HK-2 (cell line): ENCODE measurements at regions not wholly inside any gene's neighbourhood (a gene's known extent, or its start where the extent isn't known, plus 50 kb on each side); places are given as distances from the start of the nearest gene placed in this dataset.

ENCODE experiments used
- DNase-seq: peaks from one replicate; pipeline ENCODE4 v3.0.0-alpha.2; 2018; ENCODE audit not compliant: unreplicated experiment

DNA sequence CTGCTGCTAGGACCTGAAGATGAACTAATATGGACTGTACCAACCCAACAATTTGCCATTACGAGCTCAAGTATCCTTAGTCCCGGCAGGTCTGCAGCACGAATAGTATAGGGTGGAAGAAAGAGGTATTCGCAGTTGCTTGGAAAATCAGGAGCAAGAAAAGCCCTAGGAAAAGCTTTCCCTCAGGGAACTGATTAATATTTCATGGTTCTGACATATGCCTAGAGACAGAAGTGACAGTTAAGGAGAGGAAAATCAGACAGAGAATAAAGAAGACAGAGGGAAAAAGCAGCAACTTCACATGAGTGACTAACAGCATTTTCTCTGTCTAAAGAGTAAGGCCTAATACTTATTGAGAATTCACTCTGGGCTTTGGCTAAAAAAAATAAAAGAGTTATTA, 602.9 kb upstream of the ATP2B1 start:
- no peak for DNase-seq

DNA sequence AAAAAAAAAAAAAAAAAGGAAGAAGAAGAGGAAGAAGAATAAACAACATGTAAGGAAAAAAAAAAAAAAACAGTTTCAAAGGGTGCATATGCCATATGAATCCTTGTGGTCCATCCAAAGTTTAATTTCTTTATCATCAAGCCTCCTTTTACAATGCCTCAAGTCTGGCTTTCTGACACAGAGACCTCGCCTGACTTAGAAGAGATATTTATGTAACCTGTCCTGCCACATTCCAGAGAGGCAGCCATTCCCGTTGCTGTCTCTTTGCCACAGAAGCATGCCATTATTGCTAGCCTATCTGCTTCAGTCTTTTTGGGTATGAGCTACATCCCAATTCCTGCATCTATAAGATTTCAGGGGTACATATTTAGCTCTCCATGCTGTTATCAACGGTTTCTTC, 596.7 kb upstream of the ATP2B1 start:
- no peak for DNase-seq

DNA sequence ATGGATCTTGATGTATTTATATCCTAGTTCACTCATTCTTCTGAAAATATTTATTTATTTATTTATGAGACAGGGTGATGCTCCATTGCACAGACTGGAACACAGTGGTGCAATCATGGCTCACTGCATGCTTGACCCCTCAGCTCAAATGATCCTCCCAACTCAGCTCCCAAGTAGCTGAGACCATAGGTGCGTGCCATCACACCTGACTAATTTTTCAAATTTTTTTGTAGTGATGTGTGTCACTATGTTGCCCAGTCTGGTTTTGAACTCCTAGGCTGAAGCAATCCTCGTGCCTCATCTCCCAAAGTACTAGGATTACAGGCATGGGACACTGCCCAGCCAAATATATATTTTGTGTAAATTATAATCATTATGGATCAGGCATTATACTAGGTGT, 595.6 kb upstream of the ATP2B1 start:
- DNase-seq = no peak

DNA sequence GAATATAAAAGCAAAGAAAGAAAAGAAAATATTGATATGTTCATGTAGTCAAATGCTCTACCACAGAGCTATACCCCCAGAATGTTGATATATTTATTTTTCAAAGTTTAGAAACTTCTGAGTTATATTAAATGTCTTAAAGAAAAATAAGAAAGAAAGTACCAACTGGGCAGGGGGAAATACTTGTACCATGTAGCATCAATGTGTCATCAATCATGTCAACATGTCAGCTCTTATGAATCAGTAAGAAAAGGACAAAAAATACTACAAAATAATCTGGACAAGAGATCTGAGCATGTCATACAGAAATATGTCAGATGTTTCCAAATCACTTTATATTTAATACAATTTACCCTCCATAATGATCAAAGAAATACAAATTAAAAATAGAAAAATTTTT, 595.1 kb upstream of the ATP2B1 start:
- no peak for DNase-seq

DNA sequence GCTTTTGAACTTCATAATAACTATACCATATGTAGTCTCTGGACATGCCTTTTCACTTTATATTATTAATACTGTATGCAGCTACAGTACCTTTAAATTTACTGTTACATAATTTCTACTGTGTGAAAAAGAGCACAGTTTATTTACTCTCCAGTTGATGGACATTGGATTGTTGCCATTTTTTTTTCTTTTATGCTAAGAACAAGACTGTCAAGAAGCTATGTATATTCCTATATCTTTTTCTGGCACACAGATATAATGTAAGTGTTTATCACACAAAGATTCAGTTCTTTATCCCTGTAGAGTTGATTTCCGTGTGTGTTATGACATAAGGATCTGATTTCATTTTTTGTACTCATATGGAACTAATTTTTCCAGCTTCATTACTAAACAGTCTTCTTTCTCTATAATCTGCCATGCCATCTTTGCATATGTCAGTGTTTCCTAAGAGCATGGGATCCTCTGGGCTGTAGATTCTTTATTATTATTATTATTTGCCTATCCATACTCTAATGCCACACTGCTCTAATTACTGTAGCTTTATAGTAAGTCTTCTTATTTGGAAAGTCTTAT, 593.0 kb upstream of the ATP2B1 start:
- DNase-seq = no peak

DNA sequence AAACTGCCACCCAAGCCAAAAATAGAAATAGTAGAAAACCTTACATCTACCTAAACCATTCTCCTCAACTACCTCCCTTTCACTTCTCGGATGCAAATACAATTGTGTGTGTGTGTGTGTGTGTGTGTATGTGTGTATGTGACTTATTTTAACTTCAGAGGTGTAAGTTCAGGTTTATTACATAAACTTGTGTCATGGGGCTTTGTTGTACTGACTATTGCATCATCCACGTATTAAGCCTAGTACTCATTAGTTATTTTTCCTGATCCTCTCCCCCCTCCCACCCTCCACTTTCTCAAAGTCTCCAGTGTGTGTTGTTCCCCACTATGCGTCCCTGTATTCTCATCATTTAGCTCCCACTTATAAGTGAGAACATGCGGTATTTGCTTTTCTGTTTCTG, 592.5 kb upstream of the ATP2B1 start:
- DNase-seq = no peak

DNA sequence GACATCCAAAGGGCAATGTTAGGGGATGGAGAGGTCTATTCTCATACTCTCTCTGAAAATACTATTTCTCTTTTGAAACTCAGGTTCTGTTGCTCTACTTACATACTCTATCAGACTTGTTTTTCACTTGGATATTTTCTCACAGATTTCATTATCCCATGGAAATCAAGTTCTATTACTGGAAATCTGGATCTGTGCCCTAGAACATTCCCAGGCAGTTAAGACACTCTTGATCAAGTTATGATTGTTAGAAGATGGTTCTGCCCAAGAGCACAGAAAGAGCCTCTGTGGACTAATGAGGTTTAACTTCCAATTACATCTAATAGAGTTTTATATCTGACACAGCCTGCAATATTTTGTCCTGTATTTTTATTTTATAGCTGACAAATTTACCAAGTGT, 591.0 kb upstream of the ATP2B1 start:
- no peak for DNase-seq

DNA sequence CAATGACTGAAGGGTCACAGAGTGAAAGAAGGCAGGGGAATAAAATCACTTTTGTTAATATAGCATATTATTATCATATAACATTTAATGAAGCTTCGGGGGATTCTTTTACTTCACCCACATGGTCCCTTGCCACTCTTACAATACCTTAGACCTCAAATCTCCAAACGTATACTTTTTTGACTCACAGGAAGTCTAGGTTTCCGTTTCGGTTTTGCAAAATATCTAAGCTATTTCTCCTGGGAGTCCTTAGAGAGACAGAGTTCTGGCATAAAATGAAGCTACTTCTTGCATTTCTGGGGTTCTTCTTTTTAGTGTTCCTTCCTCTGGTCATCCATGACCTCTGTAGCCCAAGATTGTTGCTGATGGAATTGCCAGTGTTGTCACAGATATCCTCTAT, 590.5 kb upstream of the ATP2B1 start:
- DNase-seq = no peak

DNA sequence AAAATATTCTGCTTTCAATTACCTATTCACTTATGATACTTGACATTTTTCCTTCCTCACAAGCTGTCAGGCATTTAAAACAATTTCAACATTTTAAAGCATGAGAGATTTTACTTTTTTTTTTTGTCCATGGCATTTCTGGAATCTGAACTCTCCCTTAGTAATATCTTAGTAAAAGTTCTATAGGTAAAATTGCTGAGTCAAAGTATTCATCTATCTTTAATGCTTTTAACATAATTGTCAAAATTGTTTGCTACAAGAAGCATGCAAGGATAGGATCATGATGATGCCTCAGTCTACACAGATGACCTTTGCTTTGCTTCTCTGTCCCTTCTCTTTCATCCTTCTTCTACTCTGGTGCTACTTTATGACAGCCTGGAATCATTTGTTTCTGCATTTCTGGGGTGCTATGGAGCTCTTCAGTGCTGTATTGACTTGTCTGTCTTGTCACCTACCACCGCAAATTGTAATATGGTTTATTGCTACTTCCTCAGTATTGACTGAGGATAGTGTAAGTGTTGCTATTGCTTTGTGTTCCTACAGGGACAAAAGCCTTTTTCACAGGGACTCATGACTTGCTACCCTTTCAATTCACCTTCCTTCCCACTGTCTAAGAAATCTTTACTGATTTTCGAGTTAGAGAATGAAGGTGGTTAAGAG, 589.8 kb upstream of the ATP2B1 start:
- DNase-seq = no peak

DNA sequence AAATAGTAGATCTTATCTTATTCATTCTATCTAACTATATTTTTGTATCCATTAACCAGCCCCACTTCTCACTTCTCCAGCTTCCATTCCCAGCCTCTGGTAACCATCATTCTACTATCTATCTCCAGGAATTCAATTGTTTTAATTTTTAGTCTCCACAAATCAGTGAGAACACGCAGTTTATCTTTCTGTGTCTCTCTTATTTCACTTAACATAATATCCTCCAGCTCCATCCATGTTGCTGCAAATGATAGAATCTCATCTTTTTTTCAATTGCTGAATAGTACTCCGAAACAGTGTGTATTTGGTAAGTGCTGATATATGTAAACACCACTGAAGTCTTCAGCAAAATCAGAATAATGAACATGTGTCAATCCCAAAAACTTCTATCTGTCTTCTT, 587.2 kb upstream of the ATP2B1 start:
- DNase-seq = no peak

DNA sequence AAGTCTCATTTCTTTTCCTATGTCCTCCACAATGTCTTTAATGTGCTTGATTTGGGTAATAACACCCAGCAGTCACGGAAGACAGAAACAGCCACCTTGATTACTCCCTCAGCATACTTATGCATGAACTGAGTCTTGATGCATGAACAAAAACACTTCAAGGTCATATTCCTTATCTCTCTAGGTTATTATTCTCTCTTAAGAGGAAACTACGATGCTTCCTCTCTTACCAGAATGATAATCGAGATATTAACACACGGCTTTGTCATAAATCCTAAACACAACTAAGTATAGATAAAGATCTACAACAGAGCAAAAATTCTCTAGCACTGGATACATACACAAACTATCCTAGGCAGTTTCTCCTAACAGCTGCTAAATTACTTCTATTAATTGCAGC, 583.5 kb upstream of the ATP2B1 start:
- DNase-seq = no peak

DNA sequence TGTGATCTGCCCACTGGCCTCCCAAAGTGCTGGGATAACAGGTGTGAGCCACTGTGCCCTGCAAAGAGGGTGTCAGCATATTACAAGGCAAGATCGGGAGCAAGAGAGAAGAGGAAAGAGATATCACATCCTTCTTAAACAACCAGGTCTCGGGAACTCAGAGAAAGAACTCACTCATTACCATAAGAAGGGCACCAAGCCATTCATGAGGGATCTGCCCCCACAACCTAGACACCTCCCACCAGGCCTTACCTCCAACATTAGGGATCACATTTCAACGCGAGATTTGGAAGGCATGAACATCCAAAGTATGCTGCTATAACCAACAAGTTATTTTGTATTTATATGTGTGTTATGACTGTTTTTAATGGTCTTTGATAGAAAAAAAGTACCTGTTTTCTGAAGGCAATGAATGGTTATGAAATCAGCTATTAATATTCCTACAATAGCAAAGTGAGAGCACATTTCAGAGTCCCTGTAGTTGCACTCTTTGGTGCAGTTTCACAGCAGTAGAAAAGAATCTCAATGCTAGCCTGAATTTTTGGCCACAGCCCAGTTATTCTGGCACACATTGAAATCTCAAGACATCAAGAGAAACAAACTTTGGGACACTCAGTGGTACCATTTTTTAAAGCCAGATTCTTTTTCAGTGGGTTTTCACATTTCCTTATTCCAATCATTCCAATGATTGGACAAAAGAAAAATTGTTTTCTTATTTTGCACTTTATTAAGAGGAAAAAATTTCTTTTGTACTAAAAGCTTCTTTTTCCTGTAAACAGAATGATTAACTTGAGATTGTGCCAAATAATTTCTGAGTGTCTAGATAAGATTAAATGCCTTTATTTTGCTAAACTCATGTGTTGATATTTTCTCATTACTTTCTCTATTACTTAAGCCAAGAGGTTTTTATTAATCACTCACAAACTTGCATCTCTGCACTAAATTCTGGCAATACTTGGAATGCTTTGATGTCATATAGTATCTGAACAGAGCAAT, 582.6 kb upstream of the ATP2B1 start:
- no peak for DNase-seq

DNA sequence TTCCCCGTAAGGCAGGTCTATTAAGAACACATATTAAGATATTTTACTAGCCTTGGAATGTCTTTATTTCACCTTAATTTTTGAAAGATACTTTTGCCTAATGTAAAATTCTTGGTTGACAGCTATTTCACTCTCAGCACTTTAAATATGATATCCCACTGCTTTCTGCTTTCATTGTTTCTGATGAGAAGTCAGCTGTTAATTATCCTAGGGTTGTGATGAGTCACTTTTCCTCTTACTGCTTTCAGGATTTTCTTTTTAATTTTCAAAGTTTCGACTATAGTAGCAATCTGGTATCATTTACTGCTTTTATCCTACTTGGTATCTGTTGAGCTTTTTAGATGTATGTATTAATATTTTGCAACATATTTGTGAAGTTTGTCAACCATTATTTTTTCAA, 578.9 kb upstream of the ATP2B1 start:
- no peak for DNase-seq

DNA sequence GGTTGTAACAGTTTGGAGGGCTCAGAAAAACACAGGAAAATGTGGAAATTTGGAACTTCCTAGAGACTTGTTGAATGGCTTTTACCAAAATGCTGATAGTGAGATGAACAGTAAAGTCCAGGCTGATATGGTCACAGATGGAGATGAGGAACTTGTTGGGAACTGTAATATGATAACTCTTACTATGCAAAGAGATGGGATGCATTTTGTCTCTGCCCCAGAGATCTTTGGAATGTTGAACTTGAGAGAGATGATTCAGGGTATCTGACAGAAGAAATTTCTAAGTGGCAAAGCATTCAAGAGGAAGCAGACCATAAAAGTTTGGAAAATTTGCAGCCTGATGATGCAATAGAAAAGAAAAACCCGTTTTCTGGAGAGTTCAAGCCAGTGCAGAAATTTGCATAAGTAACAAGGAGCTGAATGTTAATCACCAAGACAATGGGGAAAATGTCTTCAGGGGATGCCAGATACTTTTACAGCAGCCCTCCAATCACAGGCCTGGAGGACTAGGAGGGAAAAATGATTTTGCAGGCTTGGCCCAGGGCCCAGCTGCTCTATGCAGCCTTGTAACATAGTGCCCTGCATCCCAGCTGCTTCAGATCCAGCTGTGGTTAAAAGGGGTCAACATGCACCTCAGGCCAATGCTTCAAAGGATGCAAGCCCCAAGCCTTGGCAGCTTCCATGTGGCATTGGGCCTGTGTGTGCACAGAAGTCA, 572.7 kb upstream of the ATP2B1 start:
- no peak for DNase-seq

DNA sequence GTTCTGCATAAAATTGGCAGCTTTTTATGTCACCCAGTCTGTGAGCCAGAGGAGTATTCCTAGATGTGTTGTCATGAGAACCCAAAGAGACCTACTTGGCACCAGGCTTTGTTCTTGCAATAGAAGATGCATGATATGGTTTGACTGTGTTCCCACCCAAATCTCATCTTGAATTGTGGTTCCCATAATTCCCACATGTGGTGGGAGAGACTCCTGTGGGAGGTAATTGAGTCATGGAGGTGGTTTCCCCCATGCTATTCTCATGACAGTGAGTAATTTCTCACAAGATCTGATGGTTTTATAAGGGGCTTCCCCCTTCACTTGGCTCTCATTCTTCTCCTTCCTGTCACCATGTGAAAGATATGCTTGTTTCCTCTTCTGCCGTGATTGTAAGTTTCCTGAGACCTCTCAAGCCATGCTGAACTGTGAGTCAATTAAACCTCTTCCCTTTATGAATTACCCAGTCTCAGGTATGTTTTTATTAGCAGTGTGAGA, 572.0 kb upstream of the ATP2B1 start:
- DNase-seq = no peak

DNA sequence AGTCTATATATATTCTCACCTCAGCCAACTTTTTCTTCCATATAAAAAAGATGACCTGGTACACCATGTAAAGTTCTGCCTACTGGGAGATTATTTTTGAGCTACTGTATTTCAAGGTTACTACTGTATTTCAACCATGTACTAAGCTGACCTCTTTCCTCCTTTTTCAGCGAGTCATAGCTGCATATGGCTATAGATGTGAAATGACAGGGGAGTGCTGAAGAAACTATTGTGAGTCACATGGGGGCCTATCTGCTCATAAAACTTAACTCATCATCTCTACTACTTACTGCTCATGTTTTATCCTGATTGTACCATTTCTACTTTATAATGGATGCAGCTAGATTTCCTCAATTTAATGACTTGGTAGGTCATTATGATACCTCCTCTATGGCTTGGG, 571.4 kb upstream of the ATP2B1 start:
- no peak for DNase-seq

DNA sequence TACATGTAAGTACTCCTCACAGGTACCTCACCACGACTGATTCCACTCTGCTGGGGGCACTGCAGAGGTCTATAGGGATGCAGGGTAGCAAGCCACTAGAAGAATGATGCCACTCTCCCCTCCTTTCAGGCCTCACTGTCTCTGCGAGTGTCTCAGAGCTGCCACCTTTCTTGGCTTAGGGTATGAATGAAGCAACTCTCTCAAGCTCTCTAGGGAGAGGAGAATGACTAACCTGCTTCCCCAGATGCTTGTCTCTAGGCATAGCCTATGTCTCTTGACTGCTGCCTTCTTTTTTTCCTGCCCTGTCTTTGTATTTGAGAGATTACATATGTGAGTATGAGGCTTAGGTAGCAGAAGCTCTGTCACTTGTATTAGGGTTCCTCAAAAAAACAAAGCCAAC, 566.5 kb upstream of the ATP2B1 start:
- no peak for DNase-seq

DNA sequence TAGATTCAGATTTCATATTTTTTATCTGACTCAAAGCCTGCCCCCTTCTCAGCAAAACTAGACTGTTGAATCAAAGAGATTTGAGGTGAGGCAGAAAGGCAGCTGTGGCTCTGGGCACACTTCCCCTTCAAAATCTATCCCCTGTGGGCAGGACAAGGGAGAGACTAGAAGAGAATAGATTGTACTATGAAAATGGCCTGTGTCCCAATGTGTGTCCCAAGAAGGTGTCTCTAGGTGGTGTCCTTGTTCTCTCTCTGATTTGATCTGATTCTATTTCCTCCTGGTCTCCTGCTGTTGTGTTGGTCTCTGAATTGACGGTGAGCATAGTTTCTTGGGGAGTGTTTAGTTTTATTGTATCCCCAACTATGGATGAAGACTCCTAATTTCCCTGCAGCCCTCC, 565.8 kb upstream of the ATP2B1 start:
- DNase-seq = no peak

DNA sequence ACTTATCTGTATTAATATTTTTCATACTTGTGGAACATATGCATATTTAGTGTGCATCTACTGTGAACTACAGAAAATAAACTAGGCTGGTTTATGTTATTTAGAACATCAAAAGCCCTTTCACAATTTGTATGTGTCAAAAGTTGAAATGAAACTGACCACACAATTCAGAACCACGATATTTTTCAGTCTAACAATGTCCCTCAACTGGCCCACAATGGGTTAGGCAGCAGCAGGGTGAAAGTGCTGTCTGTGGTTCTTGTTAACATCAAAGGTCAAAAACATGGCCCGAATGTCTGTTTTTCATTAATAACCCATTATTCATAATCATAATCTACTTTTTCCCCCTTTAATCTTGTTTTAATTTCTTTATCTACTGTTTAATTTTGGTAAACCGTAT, 559.9 kb upstream of the ATP2B1 start:
- no peak for DNase-seq

DNA sequence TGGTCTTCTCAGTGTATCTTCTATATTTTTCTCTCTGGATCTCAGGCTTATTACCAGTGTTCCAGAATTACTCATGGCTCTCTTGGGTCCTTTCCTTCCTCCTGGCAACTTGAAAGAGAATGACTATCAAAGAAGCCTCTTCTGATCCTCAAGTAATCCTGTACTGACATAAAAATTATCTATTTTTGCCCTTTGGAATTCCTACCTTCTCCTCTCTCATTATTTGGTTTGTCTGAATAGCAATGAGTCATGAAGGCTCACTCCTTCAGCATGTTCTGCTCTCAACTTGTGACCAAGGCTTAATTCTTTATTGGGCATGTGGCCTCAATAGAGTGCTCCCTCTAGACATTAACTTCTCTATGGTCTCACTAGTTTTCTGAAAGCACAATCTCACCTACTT, 553.6 kb upstream of the ATP2B1 start:
- no peak for DNase-seq

DNA sequence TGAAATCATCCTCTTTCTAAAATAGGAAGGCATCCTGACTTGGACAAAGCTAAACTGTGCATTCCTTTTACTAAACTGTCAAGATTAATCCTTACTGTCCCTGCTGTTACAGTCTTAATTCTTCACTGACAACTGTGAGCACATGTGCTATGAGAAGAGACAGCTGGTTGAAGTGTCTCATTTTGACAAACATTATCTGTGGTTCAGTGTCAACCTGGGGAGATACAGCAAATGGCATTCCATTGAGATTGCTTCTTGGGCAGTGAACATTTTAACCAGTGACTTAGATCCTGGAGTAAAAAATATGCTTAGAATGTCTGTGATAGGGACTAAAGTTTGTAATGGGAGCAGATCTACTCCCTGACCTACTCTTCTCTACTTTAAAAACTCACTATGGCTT, 552.6 kb upstream of the ATP2B1 start:
- DNase-seq = no peak

DNA sequence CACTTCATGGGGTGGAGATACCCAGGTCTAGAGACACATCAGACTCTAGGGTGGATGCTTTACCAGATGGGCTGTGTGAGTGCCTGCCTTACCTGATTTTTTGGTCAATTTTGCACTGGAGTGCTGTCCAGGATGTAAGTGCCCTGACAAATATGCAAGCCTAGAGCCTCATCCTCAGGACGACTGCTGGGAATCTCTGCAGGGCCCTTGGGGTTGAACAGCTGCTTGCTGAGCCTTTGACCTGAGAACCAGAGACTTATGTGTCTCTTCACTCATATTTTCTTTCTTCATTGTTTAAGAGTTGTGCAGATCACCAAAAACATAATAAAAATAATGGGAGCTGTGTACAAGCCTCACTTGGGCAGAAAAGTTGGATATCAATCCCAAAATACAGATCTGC, 551.5 kb upstream of the ATP2B1 start:
- DNase-seq = no peak
